Small intestine (tissue), 7 donors: ENCODE measurements at regions not wholly inside any gene's neighbourhood (a gene's known extent, or its start where the extent isn't known, plus 50 kb on each side); places are given as distances from the start of the nearest gene placed in this dataset.
A peak's percentile ranks its signal among the peaks of the same experiment; 100 is the strongest.

Experiments
- DNase-seq, 2 donors: peaks; one replicate each; pipeline versions ENCODE4 v3.0.0 to v3.0.0-alpha.2; 2013
- FAIRE-seq: peaks from 2 replicates; lab custom pipeline; 2012; peaks lifted over from hg19 to GRCh38; lab: Jason Lieb, UNC
- H3K27ac ChIP-seq, 3 donors: one replicate each; pipeline ENCODE4 v1.5.1; 2013; ENCODE audit warnings: low read length in 2 of 3, mild to moderate bottlenecking in 2 of 3, control low read depth in 1 of 3, inconsistent platforms in 1 of 3, low read depth in 1 of 3, moderate library complexity in 1 of 3
- H3K27me3 ChIP-seq, 3 donors: one replicate each; pipeline ENCODE4 v1.6.1; 2013; ENCODE audit warnings: low read length in 3 of 3, inconsistent platforms in 1 of 3; ENCODE audit not compliant: control insufficient read depth in 3 of 3, insufficient read depth in 3 of 3
- H3K36me3 ChIP-seq, 3 donors: one replicate each; pipeline ENCODE4 v1.6.1; 2013; ENCODE audit warnings: low read length in 3 of 3, inconsistent platforms in 1 of 3, low read depth in 1 of 3, mild to moderate bottlenecking in 1 of 3, moderate library complexity in 1 of 3; ENCODE audit not compliant: control insufficient read depth in 3 of 3, insufficient read depth in 2 of 3
- H3K4me1 ChIP-seq, 3 donors: one replicate each; pipeline ENCODE4 v1.6.1; 2013; ENCODE audit warnings: low read length in 2 of 3, inconsistent platforms in 1 of 3, low read depth in 1 of 3, mild to moderate bottlenecking in 1 of 3, moderate library complexity in 1 of 3; ENCODE audit not compliant: control insufficient read depth in 3 of 3, insufficient read depth in 2 of 3
- H3K4me3 ChIP-seq, 3 donors: one replicate each; pipeline ENCODE4 v1.5.1; 2013; ENCODE audit warnings: low read length in 3 of 3, control low read depth in 1 of 3, inconsistent platforms in 1 of 3, low read depth in 1 of 3, mild to moderate bottlenecking in 1 of 3, moderate library complexity in 1 of 3
- H3K9me3 ChIP-seq, 2 donors: one replicate each; pipeline ENCODE4 v1.6.1; 2013; ENCODE audit warnings: low read depth in 1 of 2, low read length in 1 of 2; ENCODE audit not compliant: control insufficient read depth in 2 of 2, insufficient read depth in 1 of 2
- WGBS, 3 donors: extraction: QIAGEN DNeasy Blood & Tissue Kit; methylation state at CpG; one replicate each; pipeline ENCODE4 v1.1.7; 2013; 5-methylcytosine and 5-hydroxymethylcytosine counted together
- donor health status: healthy with polysubstance abuse.
- donor health status: control.
- donor health status: control.
- donor health status: Bipolar disorder and iron deficiency.
- donor health status: healthy.

GRCh38 chr2:43019536-43020183 lies 206.7 kb downstream of the ZFP36L2 start:
- DNase-seq (no peak), FAIRE-seq (no peak)
- Histone ChIP-seq H3K27me3 (no peaks in the 10 kb centered on the region), H3K9me3 (peaks cover 0 to 29% of the 10 kb centered on the region in 2 donors), H3K27ac (no peak overlapping the region), H3K4me1 (peaks cover 0 to 49% (median 0%) of the 10 kb centered on the region in 3 donors), H3K36me3 (peaks cover 0 to 10% (median 0%) of the 10 kb centered on the region in 3 donors), H3K4me3 (no peak overlapping the region)
- 92 to 95% (median 95%) methylated on average over 7 of the region's 7 CpGs for WGBS, 3 donors

GRCh38 chr2:43019025-43019367 lies 207.4 kb downstream of the ZFP36L2 start:
- 59 to 67% (median 62%) methylated on average over 5 of the region's 5 CpGs for WGBS, 3 donors
- DNase-seq = no peak
- H3K4me3 ChIP-seq = no peak overlapping the region

GRCh38 chr2:43018179-43019024 lies 208.0 kb downstream of the ZFP36L2 start:
- WGBS, 3 donors = 62 to 71% (median 68%) methylated on average over 11 of the region's 11 CpGs
- no peak for FAIRE-seq
- peak overlapping the region in 2 of 3 donors; percentile 21 to 24 for H3K27ac ChIP-seq

More at GRCh38 chr2:43019025-43019367, 207.4 kb downstream of the ZFP36L2 start:
- Histone ChIP-seq H3K27me3 (no peaks in the 10 kb centered on the region), H3K27ac (peak overlapping the region in 2 of 3 donors; percentile 21 to 24), H3K4me1 (peaks cover 0 to 46% (median 0%) of the 10 kb centered on the region in 3 donors), H3K9me3 (peaks cover 0 to 29% of the 10 kb centered on the region in 2 donors), H3K36me3 (peaks cover 0 to 10% (median 0%) of the 10 kb centered on the region in 3 donors)
- no peak for FAIRE-seq

GRCh38 chr2:43013821-43014345 lies 212.5 kb downstream of the ZFP36L2 start:
- DNase-seq (peak in 1 of 2 donors; percentile 56), FAIRE-seq (no peak)
- Histone ChIP-seq H3K27ac (peak overlapping the region in 1 of 3 donors; percentile 11), H3K9me3 (no peaks in the 10 kb centered on the region), H3K27me3 (no peaks in the 10 kb centered on the region), H3K4me1 (peaks cover 0 to 32% (median 5%) of the 10 kb centered on the region in 3 donors), H3K36me3 (peaks cover 0 to 3% (median 0%) of the 10 kb centered on the region in 3 donors), H3K4me3 (no peak overlapping the region)
- 71 to 80% (median 77%) methylated on average over 4 of the region's 4 CpGs for WGBS, 3 donors

More at GRCh38 chr2:43018179-43019024, 208.0 kb downstream of the ZFP36L2 start:
- Histone ChIP-seq H3K27me3 (no peaks in the 10 kb centered on the region), H3K36me3 (peaks cover 0 to 10% (median 0%) of the 10 kb centered on the region in 3 donors), H3K9me3 (peaks cover 0 to 29% of the 10 kb centered on the region in 2 donors), H3K4me3 (no peak overlapping the region), H3K4me1 (peaks cover 0 to 45% (median 0%) of the 10 kb centered on the region in 3 donors)
- peak; percentile 44 to 85 for DNase-seq

GRCh38 chr2:43012966-43013365 lies 213.4 kb downstream of the ZFP36L2 start:
- H3K27ac ChIP-seq = no peak overlapping the region
- no peak overlapping the region for H3K4me3 ChIP-seq
- peaks cover 0 to 24% (median 5%) of the 10 kb centered on the region in 3 donors for H3K4me1 ChIP-seq
- DNase-seq (no peak), FAIRE-seq (peak; percentile 39)
- peaks cover 0 to 6% of the 10 kb centered on the region in 2 donors for H3K9me3 ChIP-seq
- no peaks in the 10 kb centered on the region for H3K36me3 ChIP-seq
- no peaks in the 10 kb centered on the region for H3K27me3 ChIP-seq
- 49 to 50% (median 49%) methylated on average over 2 of the region's 2 CpGs for WGBS, 3 donors

GRCh38 chr2:43011158-43011491 lies 215.3 kb downstream of the ZFP36L2 start:
- H3K36me3 ChIP-seq = no peaks in the 10 kb centered on the region
- H3K4me3 ChIP-seq = no peak overlapping the region
- H3K9me3 ChIP-seq = peaks cover 0 to 8% of the 10 kb centered on the region in 2 donors
- H3K27ac ChIP-seq = peak overlapping the region in 2 of 3 donors; percentile 61 to 72
- DNase-seq (no peak), FAIRE-seq (no peak)
- no peaks in the 10 kb centered on the region for H3K27me3 ChIP-seq
- peaks cover 0 to 32% (median 5%) of the 10 kb centered on the region in 3 donors for H3K4me1 ChIP-seq
- 22 to 54% (median 30%) methylated on average over 1 of the region's 1 CpG for WGBS, 3 donors

GRCh38 chr2:43010438-43011157 lies 215.8 kb downstream of the ZFP36L2 start:
- Histone ChIP-seq H3K36me3 (no peaks in the 10 kb centered on the region), H3K4me3 (no peak overlapping the region), H3K27ac (peak overlapping the region in 2 of 3 donors; percentile 61 to 72), H3K9me3 (peaks cover 0 to 8% of the 10 kb centered on the region in 2 donors), H3K27me3 (no peaks in the 10 kb centered on the region), H3K4me1 (peaks cover 0 to 38% (median 5%) of the 10 kb centered on the region in 3 donors)
- WGBS, 3 donors = 45 to 65% (median 55%) methylated on average over 5 of the region's 5 CpGs
- no peak for FAIRE-seq
- peak; percentile 46 to 58 for DNase-seq

- FAIRE-seq = no peak
- WGBS, 3 donors = 91 to 94% (median 94%) methylated on average over 5 of the region's 5 CpGs
- Histone ChIP-seq H3K36me3 (no peaks in the 10 kb centered on the region), H3K27ac (no peak overlapping the region), H3K9me3 (peaks cover 0 to 8% of the 10 kb centered on the region in 2 donors), H3K27me3 (no peaks in the 10 kb centered on the region), H3K4me1 (peaks cover 0 to 48% (median 5%) of the 10 kb centered on the region in 3 donors), H3K4me3 (no peak overlapping the region)
- DNase-seq = no peak
These were observed 217.0 kb downstream of the ZFP36L2 start for GRCh38 chr2:43009448-43009847.
